H1 (cell line): ENCODE measurements at regions not wholly inside any gene's neighbourhood (a gene's known extent, or its start where the extent isn't known, plus 50 kb on each side); places are given as distances from the start of the nearest gene placed in this dataset.

Experiments used
- EGR1 ChIP-seq: IDR thresholded peaks from 2 replicates; pipeline ENCODE4 v1.6.1; 2011; ENCODE audit warnings: low read depth, low read length, borderline replicate concordance
- EZH2 ChIP-seq: fragments of 200-600 bp; sonication (generic); IDR thresholded peaks from 2 replicates; pipeline ENCODE4 v1.7.1; 2012; ENCODE audit warnings: low read depth, mild to moderate bottlenecking, moderate library complexity, low read length, inconsistent platforms; ENCODE audit not compliant: severe bottlenecking
- KDM4A ChIP-seq: IDR thresholded peaks from one replicate; pipeline ENCODE4 v1.7.1; 2012; ENCODE audit warnings: low read depth, mild to moderate bottlenecking, moderate library complexity, low read length, inconsistent platforms; ENCODE audit not compliant: severe bottlenecking
- NANOG ChIP-seq: IDR thresholded peaks from 2 replicates; pipeline ENCODE4 v1.6.1; 2011; ENCODE audit warnings: low read length, low read depth, mild to moderate bottlenecking, inconsistent platforms; ENCODE audit not compliant: insufficient read depth, poor library complexity, severe bottlenecking
- RBBP5 ChIP-seq: IDR thresholded peaks from 2 replicates; pipeline ENCODE4 v1.7.1; 2012; ENCODE audit warnings: low read depth, mild to moderate bottlenecking, inconsistent platforms, low read length, moderate library complexity, borderline replicate concordance
- TEAD4 ChIP-seq: IDR thresholded peaks from 2 replicates; pipeline ENCODE4 v1.6.1; 2012; ENCODE audit warnings: low read depth, low read length, inconsistent platforms, mixed read lengths

- TF ChIP-seq KDM4A (no peak), EGR1 (no peak), TEAD4 (no peak), NANOG (no peak), EZH2 (no peak), RBBP5 (no peak)
These were observed 131.3 kb upstream of the RAP1B start (continued) for GRCh38 chr12:68479261-68479895.
